Tibial nerve (tissue), 4 donors: ENCODE measurements at regions not wholly inside any gene's neighbourhood (a gene's known extent, or its start where the extent isn't known, plus 50 kb on each side); places are given as distances from the start of the nearest gene placed in this dataset.
"Not testable (repeated sequence)": the region's sequence is repeated elsewhere in the genome, so short reads cannot be mapped to it uniquely, and the experiment has no call there.

Source experiments
- DNase-seq, 2 donors: peaks; one replicate each; pipeline ENCODE4 v3.0.0-alpha.2; 2019; ENCODE audit warnings: low spot score in 2 of 2
- H3K27ac ChIP-seq, 4 donors: fragments of 200-600 bp; sonication (generic) in 3 of 4; one replicate each; pipeline ENCODE4 v1.5.1; 2017 to 2019; ENCODE audit warnings: mild to moderate bottlenecking in 1 of 4
- H3K27me3 ChIP-seq, 2 donors: fragments of 200-600 bp; sonication (generic) in 1 of 2; one replicate each; pipeline versions ENCODE4 v1.5.1 to v1.6.0; 2017 to 2019
- H3K36me3 ChIP-seq, 3 donors: fragments of 200-600 bp; sonication (generic); one replicate each; pipeline ENCODE4 v1.5.1; 2018 to 2019
- H3K4me1 ChIP-seq, 4 donors: fragments of 200-600 bp; sonication (generic) in 3 of 4; one replicate each; pipeline ENCODE4 v1.5.1; 2017 to 2019
- H3K4me3 ChIP-seq, 4 donors: fragments of 200-600 bp; sonication (generic) in 3 of 4; one replicate each; pipeline ENCODE4 v1.5.1; 2017 to 2019; ENCODE audit warnings: mild to moderate bottlenecking in 1 of 4, moderate library complexity in 1 of 4
- H3K9me3 ChIP-seq, 4 donors: fragments of 200-600 bp; sonication (generic) in 3 of 4; one replicate each; pipeline ENCODE4 v1.5.1; 2017 to 2019
- CTCF ChIP-seq, 5 experiments: fragments of 200-600 bp in 3 of 5; fragments of 450-650 bp in 2 of 5; sonication (generic) in 3 of 5; IDR thresholded peaks; one replicate each; pipeline ENCODE4 v1.5.1; 2016 to 2019; ENCODE audit warnings: antibody characterized with exemption in 5 of 5, mild to moderate bottlenecking in 3 of 5, moderate library complexity in 2 of 5
- EP300 ChIP-seq, 2 donors: sonication (generic); formaldehyde crosslinking; IDR thresholded peaks; one replicate each; pipeline ENCODE4 v1.6.1; 2017; ENCODE audit warnings: antibody characterized with exemption in 2 of 2, mild to moderate bottlenecking in 1 of 2
- POLR2A ChIP-seq, 2 donors: fragments of 450-650 bp; IDR thresholded peaks; one replicate each; pipeline ENCODE4 v1.6.1; 2017; ENCODE audit warnings: antibody characterized with exemption in 2 of 2, mild to moderate bottlenecking in 2 of 2, moderate library complexity in 2 of 2
- WGBS, 2 donors: methylation state at CpG; one replicate each; pipeline ENCODE4 v1.1.5; 2018; 5-methylcytosine and 5-hydroxymethylcytosine counted together

GRCh38 chr3:147257944-147258343 is 148.4 kb downstream of the ZIC4 start:
- no peak overlapping the region for H3K27ac ChIP-seq
- TF ChIP-seq POLR2A (IDR thresholded peaks at IDR 0.05), result no peak
- 70 to 88% methylated on average over 2 of the region's 2 CpGs for WGBS, 2 donors

GRCh38 chr3:147256739-147257138 is 149.6 kb downstream of the ZIC4 start:
- Histone ChIP-seq H3K9me3 (no peaks in the 10 kb centered on the region), H3K4me1 (no peaks in the 10 kb centered on the region), H3K36me3 (no peaks in the 10 kb centered on the region), H3K27me3 (no peaks in the 10 kb centered on the region), H3K4me3 (no peak overlapping the region), H3K27ac (no peak overlapping the region)
- WGBS, 2 donors, result 50 to 56% methylated on average over 2 of the region's 2 CpGs
- DNase-seq, result no peak
- TF ChIP-seq CTCF (IDR thresholded peaks at IDR 0.05) (no peak), EP300 (IDR thresholded peaks at IDR 0.05) (no peak), POLR2A (IDR thresholded peaks at IDR 0.05) (no peak)

More at GRCh38 chr3:147257944-147258343, 148.4 kb downstream of the ZIC4 start:
- H3K4me1 ChIP-seq, result no peaks in the 10 kb centered on the region
- H3K27me3 ChIP-seq, result no peaks in the 10 kb centered on the region
- no peaks in the 10 kb centered on the region for H3K36me3 ChIP-seq
- no peaks in the 10 kb centered on the region for H3K9me3 ChIP-seq
- DNase-seq, result no peak
- H3K4me3 ChIP-seq, result no peak overlapping the region

- H3K27me3 ChIP-seq, result no peaks in the 10 kb centered on the region
- H3K27ac ChIP-seq, result no peak overlapping the region
- TF ChIP-seq EP300 (IDR thresholded peaks at IDR 0.05) (no peak), POLR2A (IDR thresholded peaks at IDR 0.05) (no peak), CTCF (IDR thresholded peaks at IDR 0.05) (no peak)
- DNase-seq, result no peak
- WGBS, 2 donors, result 91% methylated on average over 4 of the region's 4 CpGs
- no peaks in the 10 kb centered on the region for H3K9me3 ChIP-seq
- H3K4me3 ChIP-seq, result no peak overlapping the region
- H3K4me1 ChIP-seq, result no peaks in the 10 kb centered on the region
- H3K36me3 ChIP-seq, result no peaks in the 10 kb centered on the region
Observed at GRCh38 chr3:147246906-147247305, 159.4 kb downstream of the ZIC4 start.

GRCh38 chr3:147245638-147246037 is 160.7 kb downstream of the ZIC4 start:
- not testable (repeated sequence) for H3K27ac ChIP-seq, H3K4me1 ChIP-seq, H3K9me3 ChIP-seq, DNase-seq, H3K4me3 ChIP-seq, H3K36me3 ChIP-seq, H3K27me3 ChIP-seq
- WGBS, 2 donors, result 95 to 98% methylated on average over 20 to 33 of the region's 34 CpGs

GRCh38 chr3:147245022-147245421 is 161.3 kb downstream of the ZIC4 start:
- not testable (repeated sequence) for H3K27ac ChIP-seq, H3K4me3 ChIP-seq, DNase-seq, H3K4me1 ChIP-seq, H3K27me3 ChIP-seq, H3K9me3 ChIP-seq, H3K36me3 ChIP-seq
- 92 to 93% methylated on average over 8 to 10 of the region's 10 CpGs for WGBS, 2 donors

- Histone ChIP-seq H3K9me3 (no peaks in the 10 kb centered on the region), H3K27me3 (no peaks in the 10 kb centered on the region), H3K4me3 (no peak overlapping the region), H3K36me3 (no peaks in the 10 kb centered on the region), H3K27ac (no peak overlapping the region), H3K4me1 (no peaks in the 10 kb centered on the region)
- TF ChIP-seq CTCF (IDR thresholded peaks at IDR 0.05), result no peak
- DNase-seq, result no peak
Observed at GRCh38 chr3:147244397-147244796, 161.9 kb downstream of the ZIC4 start.

- no peaks in the 10 kb centered on the region for H3K36me3 ChIP-seq
- no peaks in the 10 kb centered on the region for H3K27me3 ChIP-seq
- H3K4me3 ChIP-seq, result no peak overlapping the region
- TF ChIP-seq CTCF (IDR thresholded peaks at IDR 0.05), result no peak
- TF ChIP-seq EP300 (IDR thresholded peaks at IDR 0.05), result no peak
- TF ChIP-seq POLR2A (IDR thresholded peaks at IDR 0.05), result no peak
- H3K27ac ChIP-seq, result no peak overlapping the region
- whole genome bisulfite sequencing, 2 donors, result 92 to 94% methylated on average over 1 of the region's 1 CpG
- H3K9me3 ChIP-seq, result no peaks in the 10 kb centered on the region
- no peaks in the 10 kb centered on the region for H3K4me1 ChIP-seq
- no peak for DNase-seq
Observed at GRCh38 chr3:147240581-147240980, 165.8 kb downstream of the ZIC4 start.
